ENCODE measurements at regions not wholly inside any gene's neighbourhood (a gene's known extent, or its start where the extent isn't known, plus 50 kb on each side); places are given as distances from the start of the nearest gene placed in this dataset.

GRCh38 chr4:178856139-178856800 is 1414.0 kb upstream of the AGA start:
- intact Hi-C loops (cut with DNase I): no loop called here

GRCh38 chr4:178871476-178871875 is 1429.2 kb upstream of the AGA start:
- intact Hi-C loops (cut with DNase I): no loop called here
- DNase-seq: no peak

More at GRCh38 chr4:178856139-178856800, 1414.0 kb upstream of the AGA start:
- no peak for DNase-seq

DNA sequence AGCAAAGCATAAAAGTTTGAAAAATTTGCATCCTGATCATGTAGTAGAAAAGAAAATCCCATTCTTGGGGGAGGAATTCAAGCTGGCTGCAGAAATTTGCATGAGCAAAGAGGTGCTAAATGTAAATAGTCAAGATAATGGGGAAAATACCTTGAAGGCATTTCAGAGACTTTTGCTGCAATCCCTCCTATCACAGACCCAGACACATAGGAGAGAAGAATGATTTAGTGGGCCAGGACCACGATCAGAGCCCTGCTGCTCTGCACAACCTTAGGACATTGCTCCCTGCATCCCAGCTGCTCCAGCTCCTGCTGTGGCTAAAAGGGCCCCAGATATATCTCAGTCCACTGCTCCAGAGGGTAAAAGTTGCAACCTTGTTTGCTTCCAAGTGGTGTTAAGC is 1439.7 kb upstream of the AGA start:
- DNase-seq: no peak
- intact Hi-C loops (cut with DNase I): no loop called here

DNA sequence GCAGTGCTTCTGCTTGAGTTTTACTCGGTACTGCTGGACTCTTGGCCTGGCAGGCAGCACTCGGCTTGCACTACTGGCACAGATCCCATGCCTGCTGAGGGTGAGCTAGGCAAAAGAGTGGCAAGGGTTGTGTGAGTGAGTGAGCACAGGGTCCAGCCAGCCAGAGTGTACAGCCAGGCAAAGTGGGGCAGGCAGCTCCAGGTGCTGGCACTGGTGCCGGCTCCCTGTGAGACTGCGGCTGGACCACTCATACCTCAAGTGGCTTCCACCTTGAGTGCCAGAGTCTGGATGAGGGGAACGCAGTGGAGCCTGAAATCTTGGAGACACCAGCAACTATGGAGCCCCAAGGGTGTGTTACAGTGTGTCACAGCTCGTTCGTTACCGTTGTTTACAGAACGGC is 1451.9 kb upstream of the AGA start:
- DNase-seq: peak in 2 of 10 donors; percentile 50 to 72
- intact Hi-C loops (cut with DNase I): no loop called here

DNA sequence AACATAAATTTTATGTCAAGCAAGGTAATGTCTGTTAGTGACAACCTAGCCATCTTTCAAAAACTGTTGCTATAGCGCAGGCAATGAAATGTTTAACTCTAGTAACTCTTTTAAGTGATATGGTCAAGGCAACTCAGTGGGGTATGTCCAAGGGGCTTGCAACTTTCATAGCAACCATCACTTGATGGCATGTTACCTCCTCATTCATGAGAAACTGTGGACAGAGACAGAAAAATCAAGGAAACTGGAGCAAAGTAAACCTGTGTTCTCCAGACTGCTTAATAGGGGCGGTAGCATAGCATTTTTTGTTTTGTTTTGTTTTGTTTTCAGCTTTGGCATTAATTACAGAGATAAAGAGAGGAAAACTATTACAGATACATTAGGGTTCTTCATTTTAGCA is 1456.8 kb upstream of the AGA start:
- intact Hi-C loops (cut with DNase I): no loop called here
- DNase-seq: no peak

GRCh38 chr4:178917756-178918155 is 1475.5 kb upstream of the AGA start:
- intact Hi-C loops (cut with DNase I): no loop called here
- no peak for DNase-seq

DNA sequence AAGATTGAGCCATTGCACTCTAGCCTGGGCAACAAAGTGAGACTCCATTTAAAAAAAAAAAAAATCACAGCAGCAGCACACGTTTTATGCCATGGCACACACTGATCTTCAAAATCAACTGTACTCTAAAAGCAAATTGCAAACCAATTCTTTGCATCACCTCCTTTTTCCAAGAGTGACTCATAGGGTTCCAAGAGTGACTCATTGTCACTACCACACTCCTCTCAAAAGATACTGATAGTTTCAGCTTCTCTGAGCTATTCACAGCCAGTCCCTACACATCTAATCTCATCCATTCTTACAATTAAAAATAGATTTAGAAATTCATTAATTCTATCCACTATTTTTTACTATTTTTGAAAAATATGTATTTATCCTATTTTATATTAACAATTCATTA is 1494.9 kb upstream of the AGA start:
- intact Hi-C loops (cut with DNase I): no loop called here
- DNase-seq: no peak

GRCh38 chr4:178941975-178942374 is 1499.7 kb upstream of the AGA start:
- intact Hi-C loops (cut with DNase I): no loop called here
- DNase-seq: peak in 1 of 10 donors; percentile 57

DNA sequence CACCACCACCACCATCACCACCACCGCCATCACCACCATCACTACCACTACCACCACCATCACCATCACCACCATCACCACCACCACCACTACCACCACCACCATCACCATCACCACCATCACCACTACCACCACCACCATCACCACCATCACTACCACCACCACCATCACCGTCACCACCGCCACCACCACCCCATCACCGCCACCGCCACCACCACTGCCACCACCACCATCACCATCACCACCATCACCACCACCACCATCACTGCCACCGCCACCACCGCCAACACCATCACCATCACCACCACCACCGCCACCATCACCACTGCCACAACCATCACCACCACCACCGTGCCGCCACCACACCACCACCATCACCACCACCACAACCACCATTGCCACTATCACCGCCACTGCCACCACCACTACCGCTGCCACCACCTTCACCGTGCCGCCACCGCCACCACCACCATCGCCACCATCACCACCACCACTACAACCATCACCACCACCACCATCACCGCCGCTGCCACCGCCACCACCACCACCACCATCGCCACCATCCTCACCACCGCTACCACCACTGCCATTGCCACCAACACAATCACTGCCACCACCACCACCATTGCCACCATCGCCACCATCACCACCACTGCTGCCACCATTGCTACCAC is 1511.3 kb upstream of the AGA start:
- DNase-seq: peak in 3 of 10 donors; percentile 51 to 72 (median 67)
- intact Hi-C loops (cut with DNase I): no loop called here

DNA sequence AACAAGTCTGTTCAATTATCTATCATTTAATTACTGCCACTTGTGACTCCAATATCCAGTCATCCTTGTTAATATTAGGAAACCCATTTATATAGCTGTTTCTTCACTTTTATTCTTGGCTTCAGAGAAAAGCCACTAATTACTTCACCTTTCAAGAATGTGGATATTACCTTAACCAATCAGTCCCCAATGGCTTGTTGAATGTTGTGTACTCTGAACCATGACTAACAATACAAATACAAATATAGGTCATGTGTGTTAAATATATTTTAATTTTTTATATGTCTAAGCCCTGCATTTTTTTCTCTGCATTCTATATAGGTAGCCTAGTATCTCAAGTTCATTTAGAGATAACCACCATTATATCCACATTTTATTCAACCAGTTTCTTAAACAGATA is 1513.4 kb upstream of the AGA start:
- DNase-seq: no peak
- intact Hi-C loops (cut with DNase I): no loop called here

GRCh38 chr4:178958725-178959440 is 1516.6 kb upstream of the AGA start:
- intact Hi-C loops (cut with DNase I): no loop called here
- no peak for DNase-seq

GRCh38 chr4:178963446-178964045 is 1521.3 kb upstream of the AGA start:
- DNase-seq: no peak
- intact Hi-C loops (cut with DNase I): no loop called here

DNA sequence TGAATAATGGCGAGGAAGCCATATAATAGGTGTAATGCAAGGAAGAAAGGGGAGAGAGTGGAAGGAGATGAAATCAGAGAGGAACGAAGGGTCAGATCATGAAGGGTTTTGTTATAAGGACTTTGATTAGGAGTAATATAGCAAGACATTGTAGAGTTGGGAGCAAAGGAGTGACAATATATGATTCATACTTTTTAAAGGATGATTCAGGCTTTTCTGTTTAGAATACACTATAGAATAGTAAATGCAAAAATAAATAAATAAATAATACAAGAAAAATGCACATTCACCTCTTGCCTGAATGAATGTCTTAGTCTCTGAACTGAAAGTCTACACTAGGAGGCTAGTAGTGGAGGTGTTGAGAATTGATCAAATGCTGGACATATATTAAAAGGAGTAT is 1524.4 kb upstream of the AGA start:
- DNase-seq: no peak
- intact Hi-C loops (cut with DNase I): no loop called here

DNA sequence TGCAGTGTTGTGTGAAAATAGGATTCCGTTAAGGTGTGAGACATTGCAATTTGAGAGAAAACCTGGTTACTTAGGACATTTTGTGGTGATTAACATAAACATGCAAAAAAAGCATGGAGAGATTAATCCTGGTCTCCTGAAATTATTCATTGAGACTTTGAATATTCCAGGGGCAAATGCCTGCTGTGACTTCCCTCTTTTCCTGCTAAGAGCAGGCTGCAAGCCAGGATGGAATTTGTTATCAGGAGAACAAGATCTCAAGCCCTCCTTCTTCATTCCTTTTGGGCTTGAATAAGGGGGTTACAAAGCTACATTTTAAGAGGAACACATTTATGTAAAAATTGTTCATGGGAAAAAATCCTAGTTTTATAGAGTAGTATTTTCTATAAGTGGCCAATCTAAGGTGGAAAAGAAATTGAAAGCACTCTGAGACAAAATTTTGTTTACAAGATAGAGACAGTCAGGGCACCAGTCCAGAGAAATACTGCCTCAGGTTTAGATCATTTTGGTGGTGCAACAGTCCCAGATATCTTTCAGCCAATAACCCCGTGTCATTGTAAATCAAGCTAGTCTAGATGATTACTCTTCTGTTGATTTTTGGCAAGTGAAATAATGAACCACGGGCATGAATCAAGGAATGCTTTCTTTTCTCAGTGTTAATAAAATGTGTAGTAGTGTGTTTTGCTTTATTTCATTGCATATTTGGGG is 1528.3 kb upstream of the AGA start:
- intact Hi-C loops (cut with DNase I): no loop called here
- DNase-seq: no peak

DNA sequence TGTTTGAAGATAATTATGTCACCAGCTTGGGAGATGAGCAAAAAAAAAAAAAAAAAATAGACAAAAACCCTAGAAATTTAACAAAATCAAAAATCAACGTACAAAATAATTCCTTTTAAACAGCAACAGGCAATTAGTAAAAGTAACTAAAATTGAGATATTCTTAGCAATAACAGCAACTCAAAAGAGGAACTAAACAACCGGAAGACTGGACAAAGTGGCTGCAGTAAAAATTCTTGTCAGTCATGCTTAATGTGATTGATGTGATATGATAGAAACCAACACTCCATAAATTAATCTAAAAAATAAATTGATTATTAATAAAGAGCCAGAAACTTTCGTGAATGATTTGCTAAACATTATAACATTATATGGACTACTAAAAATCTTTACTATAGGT is 1534.6 kb upstream of the AGA start:
- intact Hi-C loops (cut with DNase I): no loop called here
- DNase-seq: no peak

GRCh38 chr4:178993306-178993705 is 1551.1 kb upstream of the AGA start:
- intact Hi-C loops (cut with DNase I): no loop called here

GRCh38 chr4:179001918-179002317 is 1559.7 kb upstream of the AGA start:
- intact Hi-C loops (cut with DNase I): no loop called here
- DNase-seq: no peak

More at GRCh38 chr4:178993306-178993705, 1551.1 kb upstream of the AGA start:
- no peak for DNase-seq

- no peak for DNase-seq
- intact Hi-C loops (cut with DNase I): no loop called here
Measured at GRCh38 chr4:179007755-179008154, 1565.5 kb upstream of the AGA start.

DNA sequence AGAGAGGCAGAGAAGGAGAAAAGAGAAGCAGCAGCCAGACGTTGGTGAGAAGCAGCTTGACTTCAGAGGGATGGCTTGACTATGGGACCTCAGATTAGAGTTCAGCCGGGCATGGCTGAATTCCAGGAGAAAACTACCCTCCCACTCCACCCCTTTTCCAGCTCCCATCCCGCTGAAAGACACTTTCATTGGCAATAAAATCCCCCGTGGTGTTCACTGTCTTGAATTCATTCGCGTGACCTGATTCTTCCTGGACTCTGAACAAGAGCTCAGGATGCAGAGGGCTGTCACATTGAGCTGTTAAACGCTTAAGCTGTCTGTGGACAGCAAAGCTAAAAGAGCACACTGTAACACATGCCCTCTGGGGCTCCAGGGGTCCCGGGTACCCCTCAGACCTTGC is 1575.3 kb upstream of the AGA start:
- intact Hi-C loops (cut with DNase I): no loop called here
- no peak for DNase-seq

DNA sequence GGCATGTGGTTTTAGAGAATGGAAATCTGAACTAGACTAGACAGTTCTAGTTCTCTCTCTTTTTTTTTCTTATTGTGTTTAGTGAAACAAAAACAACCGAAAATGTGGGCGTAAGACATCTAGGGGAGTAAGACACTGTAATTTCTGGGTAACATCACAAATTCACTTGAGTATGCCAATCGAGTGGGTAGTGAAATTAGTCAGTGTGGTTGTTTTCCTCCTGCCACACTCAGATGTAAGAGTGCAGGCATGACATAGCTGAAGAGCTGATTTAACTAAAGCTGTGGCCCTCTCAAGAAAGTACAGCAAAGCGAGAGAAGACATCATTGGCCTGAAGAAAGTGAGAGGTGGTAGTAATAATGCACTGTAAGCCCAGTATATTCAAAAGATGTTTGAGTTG is 1585.3 kb upstream of the AGA start:
- no peak for DNase-seq
- intact Hi-C loops (cut with DNase I): no loop called here

DNA sequence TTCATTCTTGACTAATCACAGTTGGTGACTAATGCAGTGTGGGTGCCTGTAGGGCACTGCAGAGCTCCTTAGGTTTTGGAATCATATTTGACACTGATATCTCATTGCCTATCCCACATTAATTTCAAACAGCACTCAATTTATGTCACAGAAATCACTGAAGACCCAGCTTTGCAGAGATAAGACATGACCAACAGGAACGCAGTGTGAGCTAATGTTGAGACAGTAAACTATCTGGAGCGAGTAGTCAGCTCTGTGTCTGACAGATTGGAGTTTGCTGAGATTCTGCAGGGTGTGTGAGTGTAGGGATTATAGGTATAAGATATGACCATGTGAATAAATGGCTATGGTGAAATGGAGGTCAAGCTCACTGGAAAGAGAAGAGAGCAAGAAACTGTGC is 1586.1 kb upstream of the AGA start:
- no peak for DNase-seq
- intact Hi-C loops (cut with DNase I): no loop called here
